Keratinocyte (primary cell): ENCODE measurements at regions not wholly inside any gene's neighbourhood (a gene's known extent, or its start where the extent isn't known, plus 50 kb on each side); places are given as distances from the start of the nearest gene placed in this dataset.

Source experiments
- DNase-seq: peaks from one replicate; pipeline ENCODE4 v3.0.0-alpha.2; 2011; ENCODE audit warnings: low read depth, missing footprints, low spot score
- FAIRE-seq: peaks from 2 replicates; lab custom pipeline; 2011; peaks lifted over from hg19 to GRCh38; lab: Jason Lieb, UNC
- H2AFZ ChIP-seq: 2 replicates; pipeline ENCODE4 v1.6.0; 2012; ENCODE audit warnings: low read length, control low read depth, inconsistent platforms; ENCODE audit not compliant: control insufficient read depth
- H3K27ac ChIP-seq: 2 replicates; pipeline ENCODE4 v1.5.1; 2011; ENCODE audit warnings: low read length; ENCODE audit not compliant: control insufficient read depth, insufficient read depth
- H3K27me3 ChIP-seq: 3 replicates; pipeline ENCODE4 v1.6.0; 2011; ENCODE audit warnings: low read length; ENCODE audit not compliant: control insufficient read depth, insufficient read depth; ENCODE audit errors: extremely low read depth
- H3K36me3 ChIP-seq, 2 experiments: 2 replicates in 1 of 2; 3 replicates in 1 of 2; pipeline ENCODE4 v1.5.1; 2011; ENCODE audit warnings: low read length in 2 of 2, mild to moderate bottlenecking in 1 of 2; ENCODE audit not compliant: control insufficient read depth in 2 of 2, insufficient read depth in 2 of 2; ENCODE audit errors: extremely low read depth in 1 of 2
- H3K4me1 ChIP-seq: 3 replicates; pipeline ENCODE4 v1.5.1; 2011; ENCODE audit warnings: low read length; ENCODE audit not compliant: control insufficient read depth, insufficient read depth; ENCODE audit errors: extremely low read depth
- H3K4me2 ChIP-seq: 3 replicates; pipeline ENCODE4 v1.6.0; 2011; ENCODE audit warnings: low read depth, low read length; ENCODE audit not compliant: control insufficient read depth, insufficient read depth; ENCODE audit errors: extremely low read depth
- H3K4me3 ChIP-seq, 3 experiments: fragments of 200-600 bp in 1 of 3; sonication (generic) in 1 of 3; 2 replicates in 2 of 3; 3 replicates in 1 of 3; pipeline ENCODE4 v1.5.1; 2011 to 2016; ENCODE audit warnings: low read length in 3 of 3, mild to moderate bottlenecking in 3 of 3, control low read depth in 2 of 3, inconsistent platforms in 1 of 3, low read depth in 1 of 3, mixed read lengths in 1 of 3, mixed run types in 1 of 3, moderate library complexity in 1 of 3; ENCODE audit not compliant: control insufficient read depth in 2 of 3, insufficient read depth in 2 of 3; ENCODE audit errors: extremely low read depth in 1 of 3
- H3K79me2 ChIP-seq: 2 replicates; pipeline ENCODE4 v1.6.0; 2012; ENCODE audit warnings: low read length; ENCODE audit not compliant: control insufficient read depth, insufficient read depth
- H3K9ac ChIP-seq: 3 replicates; pipeline ENCODE4 v1.6.0; 2011; ENCODE audit warnings: low read length; ENCODE audit not compliant: control insufficient read depth, insufficient read depth; ENCODE audit errors: extremely low read depth
- H3K9me1 ChIP-seq: 3 replicates; pipeline ENCODE4 v1.6.0; 2011; ENCODE audit warnings: low read length; ENCODE audit not compliant: control insufficient read depth, insufficient read depth; ENCODE audit errors: extremely low read depth
- H3K9me3 ChIP-seq: 2 replicates; pipeline ENCODE4 v1.5.1; 2012; ENCODE audit warnings: low read depth, low read length; ENCODE audit not compliant: control insufficient read depth
- H4K20me1 ChIP-seq: 3 replicates; pipeline ENCODE4 v1.6.0; 2011; ENCODE audit warnings: low read length; ENCODE audit not compliant: control insufficient read depth, insufficient read depth; ENCODE audit errors: extremely low read depth
- CTCF ChIP-seq, 3 experiments: IDR thresholded peaks in 1 of 3; conservative IDR thresholded peaks in 1 of 3; optimal IDR thresholded peaks in 1 of 3; 2 replicates in 2 of 3; 3 replicates in 1 of 3; pipeline versions ENCODE3 to v1.5.1; 2011; ENCODE audit warnings: low read length in 3 of 3, mild to moderate bottlenecking in 3 of 3, moderate library complexity in 2 of 3, control low read depth in 1 of 3, inconsistent platforms in 1 of 3; ENCODE audit not compliant: insufficient read depth in 2 of 3; ENCODE audit errors: extremely low read depth in 1 of 3
- EZH2 ChIP-seq: IDR thresholded peaks from one replicate; pipeline ENCODE4 v1.6.1; 2012; ENCODE audit warnings: inconsistent platforms, mild to moderate bottlenecking, low read length, moderate library complexity
- dilution Hi-C: fragments of 300-500 bp; cut with MboI; formaldehyde crosslinking; loops from one replicate; pipeline ENCODE4 v1.7.0; 2020; ENCODE audit warnings: low sequenced_read_pairs; ENCODE audit not compliant: extremely low pct_ligation_motif_present

GRCh38 chr7:27351137-27351536 is 108.5 kb downstream of the EVX1 start:
- DNase-seq (no peak), FAIRE-seq (no peak)
- Histone ChIP-seq H3K9me3 (no peaks in the 10 kb centered on the region), H3K9me1 (no peaks in the 10 kb centered on the region), H3K4me1 (no peaks in the 10 kb centered on the region), H3K36me3 (no peaks in the 10 kb centered on the region), H2AFZ (no peak overlapping the region), H3K4me3 (no peak overlapping the region), H3K4me2 (no peak overlapping the region), H3K27ac (no peak overlapping the region), H3K79me2 (no peaks in the 10 kb centered on the region), H4K20me1 (no peaks in the 10 kb centered on the region), H3K27me3 (peaks cover 11% of the 10 kb centered on the region), H3K9ac (no peak overlapping the region)
- no peak for TF ChIP-seq CTCF (optimal IDR thresholded peaks at IDR 0.05 in 1 of 3, IDR thresholded peaks at IDR 0.05 in 1 of 3, conservative IDR thresholded peaks at IDR 0.05 in 1 of 3; ENCODE audit: extremely low read depth in 1 of 3, insufficient read depth in 2 of 3, low read length in 3 of 3)
- no peak for TF ChIP-seq EZH2
- dilution Hi-C loops = no loop called here

GRCh38 chr7:27351786-27352185 is 109.2 kb downstream of the EVX1 start:
- FAIRE-seq (no peak), DNase-seq (no peak)
- Histone ChIP-seq H3K9me1 (no peaks in the 10 kb centered on the region), H4K20me1 (no peaks in the 10 kb centered on the region), H3K9me3 (no peaks in the 10 kb centered on the region), H2AFZ (no peak overlapping the region), H3K79me2 (no peaks in the 10 kb centered on the region), H3K27me3 (peaks cover 11% of the 10 kb centered on the region), H3K27ac (no peak overlapping the region), H3K4me3 (no peak overlapping the region), H3K4me1 (no peaks in the 10 kb centered on the region), H3K36me3 (no peaks in the 10 kb centered on the region), H3K9ac (no peak overlapping the region), H3K4me2 (no peak overlapping the region)
- dilution Hi-C loops = no loop called here
- no peak for TF ChIP-seq CTCF (optimal IDR thresholded peaks at IDR 0.05 in 1 of 3, IDR thresholded peaks at IDR 0.05 in 1 of 3, conservative IDR thresholded peaks at IDR 0.05 in 1 of 3; ENCODE audit: extremely low read depth in 1 of 3, insufficient read depth in 2 of 3, low read length in 3 of 3)
- TF ChIP-seq EZH2 = no peak
